ENCODE measurements at regions not wholly inside any gene's neighbourhood (a gene's known extent, or its start where the extent isn't known, plus 50 kb on each side); places are given as distances from the start of the nearest gene placed in this dataset.
A peak's percentile ranks its signal among the peaks of the same experiment; 100 is the strongest.

- Histone ChIP-seq H3K4me3 (ENCODE audit: low read depth, low read length, poor library complexity, severe bottlenecking) (no peak overlapping the region), H3K9me3 (ENCODE audit: low read depth, low read length, poor library complexity, severe bottlenecking) (no peaks in the 10 kb centered on the region), H3K27me3 (replicated peaks; ENCODE audit: insufficient read depth, low read depth, low read length, poor library complexity) (no peaks in the 10 kb centered on the region), H3K36me3 (ENCODE audit: insufficient read depth, low read length, poor library complexity, severe bottlenecking) (no peaks in the 10 kb centered on the region), H3K27ac (ENCODE audit: low read depth, low read length, poor library complexity, severe bottlenecking) (no peak overlapping the region), H3K4me1 (ENCODE audit: insufficient read depth, low read length, poor library complexity, severe bottlenecking) (no peaks in the 10 kb centered on the region)
- intact Hi-C loops (cut with micrococcal nuclease; ENCODE audit: unreplicated experiment) = loop anchor here (5.0 kb wide), 1 partner anchor 384 kb away; no protein-coding TSS in a partner anchor
- ChIA-PET CTCF (interaction anchor here (0.6 to 0.8 kb wide), 2 partner anchors 28 to 414 kb away, joined by 3 read pairs; no protein-coding TSS in a partner anchor), POLR2A (ENCODE audit: low non-redundant PET) (no interaction called here)
- BruUV-seq (replicated peaks) = no TSS peak
- TF ChIP-seq CTCF (conservative IDR thresholded peaks at IDR 0.05; ENCODE audit: low read depth, low read length) = no peak
- TF ChIP-seq EZH2 (IDR thresholded peaks at IDR 0.05; ENCODE audit: borderline replicate concordance, low read depth, low read length, poor library complexity, severe bottlenecking) = no peak
- no peak for DNase-seq (ENCODE audit: low spot score)
Observed at GRCh38 chr17:33778505-33779233, 476.4 kb upstream of the CCL2 start.

- DNase-seq (ENCODE audit: low spot score) = peak; percentile 50
- BruUV-seq (replicated peaks) = no TSS peak
- Histone ChIP-seq H3K9me3 (ENCODE audit: low read depth, low read length, poor library complexity, severe bottlenecking) (no peaks in the 10 kb centered on the region), H3K27me3 (replicated peaks; ENCODE audit: insufficient read depth, low read depth, low read length, poor library complexity) (no peaks in the 10 kb centered on the region), H3K4me3 (ENCODE audit: low read depth, low read length, poor library complexity, severe bottlenecking) (no peak overlapping the region), H3K4me1 (ENCODE audit: insufficient read depth, low read length, poor library complexity, severe bottlenecking) (no peaks in the 10 kb centered on the region), H3K36me3 (ENCODE audit: insufficient read depth, low read length, poor library complexity, severe bottlenecking) (no peaks in the 10 kb centered on the region), H3K27ac (ENCODE audit: low read depth, low read length, poor library complexity, severe bottlenecking) (no peak overlapping the region)
- POLR2A ChIA-PET (ENCODE audit: low non-redundant PET) = no interaction called here
- CTCF ChIA-PET = interaction anchor here (0.6 to 0.8 kb wide), 2 partner anchors 28 to 413 kb away, joined by 3 read pairs; no protein-coding TSS in a partner anchor
- TF ChIP-seq EZH2 (IDR thresholded peaks at IDR 0.05; ENCODE audit: borderline replicate concordance, low read depth, low read length, poor library complexity, severe bottlenecking) (no peak), CTCF (conservative IDR thresholded peaks at IDR 0.05; ENCODE audit: low read depth, low read length) (peak; percentile 72)
- intact Hi-C loops (cut with micrococcal nuclease; ENCODE audit: unreplicated experiment) = loop anchor here (5.0 kb wide), 1 partner anchor 383 kb away; no protein-coding TSS in a partner anchor
Observed at GRCh38 chr17:33779234-33779591, 475.9 kb upstream of the CCL2 start.

- ChIA-PET POLR2A (ENCODE audit: low non-redundant PET) (no interaction called here), CTCF (no interaction called here)
- Histone ChIP-seq H3K4me3 (ENCODE audit: low read depth, low read length, poor library complexity, severe bottlenecking) (no peak overlapping the region), H3K4me1 (ENCODE audit: insufficient read depth, low read length, poor library complexity, severe bottlenecking) (no peaks in the 10 kb centered on the region), H3K27ac (ENCODE audit: low read depth, low read length, poor library complexity, severe bottlenecking) (no peak overlapping the region), H3K27me3 (replicated peaks; ENCODE audit: insufficient read depth, low read depth, low read length, poor library complexity) (no peaks in the 10 kb centered on the region), H3K9me3 (ENCODE audit: low read depth, low read length, poor library complexity, severe bottlenecking) (no peaks in the 10 kb centered on the region), H3K36me3 (ENCODE audit: insufficient read depth, low read length, poor library complexity, severe bottlenecking) (no peaks in the 10 kb centered on the region)
- no peak for DNase-seq (ENCODE audit: low spot score)
- BruUV-seq (replicated peaks) = no TSS peak
- no peak for TF ChIP-seq CTCF (conservative IDR thresholded peaks at IDR 0.05; ENCODE audit: low read depth, low read length)
- no peak for TF ChIP-seq EZH2 (IDR thresholded peaks at IDR 0.05; ENCODE audit: borderline replicate concordance, low read depth, low read length, poor library complexity, severe bottlenecking)
- intact Hi-C loops (cut with micrococcal nuclease; ENCODE audit: unreplicated experiment) = no loop called here
Observed at GRCh38 chr17:33785281-33785680, 469.8 kb upstream of the CCL2 start.
